AML-193 (cell line): ENCODE measurements at regions not wholly inside any gene's neighbourhood (a gene's known extent, or its start where the extent isn't known, plus 50 kb on each side); places are given as distances from the start of the nearest gene placed in this dataset.

Experiments used
- DNase-seq, 2 experiments: peaks; one replicate each; lab custom pipeline; 2025; lab: John Stamatoyannopoulos, UW

GRCh38 chr13:58048670-58049069, 417.1 kb downstream of the PCDH17 start:
- DNase-seq = no peak

GRCh38 chr13:58051396-58051795, 419.9 kb downstream of the PCDH17 start:
- no peak for DNase-seq

DNA sequence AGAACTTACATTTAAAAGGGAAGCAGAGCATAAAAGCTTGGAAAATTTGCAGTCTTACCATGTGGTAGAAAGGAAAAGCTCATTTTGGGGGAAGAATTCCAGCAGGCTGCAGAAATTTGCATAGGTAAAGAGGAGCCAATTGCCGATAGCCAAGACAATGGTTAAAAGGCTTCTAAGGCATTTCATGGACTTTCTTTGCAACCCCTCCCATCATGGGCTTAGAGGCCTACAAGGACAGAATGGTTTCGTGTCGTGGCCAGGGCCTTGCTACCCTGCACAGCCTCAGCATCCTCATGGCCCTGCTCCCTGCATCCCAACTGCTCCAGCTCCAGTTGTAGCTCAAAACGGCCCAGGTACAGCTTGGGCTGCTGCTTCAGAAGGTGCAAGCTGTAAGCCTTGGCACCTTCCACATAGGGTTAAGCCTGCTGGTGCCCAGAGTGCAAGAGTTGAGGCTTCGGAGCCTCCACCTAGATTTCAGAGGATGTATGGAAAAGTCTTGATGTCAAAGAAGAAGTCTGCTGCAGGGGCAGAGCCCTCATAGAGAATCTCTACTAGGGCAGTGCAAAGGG, 420.3 kb downstream of the PCDH17 start:
- DNase-seq = no peak

DNA sequence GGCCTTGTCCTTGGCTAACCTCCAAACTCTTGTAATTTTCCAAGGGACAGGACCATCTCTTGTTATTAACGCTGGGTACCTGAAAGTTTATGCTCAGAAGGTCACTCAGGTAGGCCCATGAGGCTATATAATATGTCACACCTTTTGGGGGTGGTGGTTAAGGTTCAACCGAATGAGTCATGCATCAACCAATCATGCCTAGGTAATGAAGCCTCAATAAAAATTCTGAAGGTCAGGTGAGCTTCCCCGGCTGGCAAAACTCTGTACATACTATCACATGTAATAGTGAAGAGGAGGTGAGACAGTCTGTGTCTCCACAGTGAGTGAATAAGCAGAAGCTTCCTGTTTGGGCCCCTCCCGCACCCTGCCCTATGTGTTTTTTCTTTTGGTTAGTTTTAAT, 424.9 kb downstream of the PCDH17 start:
- no peak for DNase-seq

- no peak for DNase-seq
Observed at GRCh38 chr13:58059624-58060023, 428.1 kb downstream of the PCDH17 start.

DNA sequence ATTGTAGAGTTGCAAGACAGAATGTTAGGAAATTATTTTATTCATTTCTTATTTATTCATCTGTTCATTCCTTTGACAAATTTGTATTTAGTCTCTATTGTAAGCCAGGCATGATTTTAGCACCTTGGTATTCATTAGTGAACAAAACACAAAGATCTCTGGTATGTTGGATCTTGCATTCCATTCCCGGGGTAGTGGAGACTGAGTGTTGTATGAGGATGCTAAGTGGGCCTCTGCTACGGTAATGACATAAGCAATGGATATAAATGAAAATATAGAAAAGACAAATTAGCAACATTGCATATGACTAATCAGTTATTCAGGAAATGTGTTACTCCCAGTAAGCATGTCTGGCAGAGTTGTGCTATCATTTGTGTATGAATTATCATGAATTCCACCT, 449.3 kb downstream of the PCDH17 start:
- DNase-seq = no peak

DNA sequence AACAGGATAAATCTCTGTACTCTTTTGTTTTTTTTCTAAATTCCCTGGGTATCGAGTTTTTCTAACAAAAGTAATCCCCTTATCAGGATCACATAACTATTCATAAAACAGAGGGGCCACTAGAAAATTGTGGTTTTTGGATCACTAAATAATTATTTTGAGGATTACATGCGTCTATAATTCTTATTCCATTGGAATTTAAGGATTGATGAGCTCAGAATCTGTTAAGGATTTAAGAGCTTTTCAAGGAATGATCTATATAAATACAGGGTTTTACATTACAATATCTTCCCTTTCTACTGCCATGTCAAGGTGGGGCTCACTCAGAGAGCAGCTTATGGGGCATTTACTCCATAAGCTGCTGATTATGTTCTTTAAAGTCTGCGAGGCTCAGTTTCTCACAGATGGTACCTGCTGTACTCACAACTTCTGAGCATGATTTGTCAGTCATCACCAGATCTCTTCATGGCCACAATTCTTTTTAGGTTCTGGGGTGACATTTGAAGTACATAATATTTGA, 449.8 kb downstream of the PCDH17 start:
- DNase-seq = no peak

DNA sequence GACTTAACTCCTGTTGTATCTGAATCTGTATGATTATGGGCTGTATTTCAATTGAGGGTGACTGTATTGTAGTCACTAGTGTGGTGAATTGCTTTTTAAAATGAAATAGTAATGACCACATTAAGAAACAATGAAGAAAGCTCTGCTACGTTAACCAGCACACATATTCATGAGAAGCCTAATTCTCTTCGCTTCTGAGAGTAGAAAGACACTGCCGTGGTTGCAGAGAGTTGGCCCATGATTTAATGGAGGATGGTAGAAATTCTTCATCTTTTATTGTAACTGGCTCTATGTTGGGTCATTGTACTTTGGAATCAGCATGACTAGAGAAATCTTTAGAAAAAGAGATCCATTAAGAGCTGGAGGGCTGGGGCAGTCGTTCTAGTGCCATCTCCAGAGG, 451.5 kb downstream of the PCDH17 start:
- no peak for DNase-seq

DNA sequence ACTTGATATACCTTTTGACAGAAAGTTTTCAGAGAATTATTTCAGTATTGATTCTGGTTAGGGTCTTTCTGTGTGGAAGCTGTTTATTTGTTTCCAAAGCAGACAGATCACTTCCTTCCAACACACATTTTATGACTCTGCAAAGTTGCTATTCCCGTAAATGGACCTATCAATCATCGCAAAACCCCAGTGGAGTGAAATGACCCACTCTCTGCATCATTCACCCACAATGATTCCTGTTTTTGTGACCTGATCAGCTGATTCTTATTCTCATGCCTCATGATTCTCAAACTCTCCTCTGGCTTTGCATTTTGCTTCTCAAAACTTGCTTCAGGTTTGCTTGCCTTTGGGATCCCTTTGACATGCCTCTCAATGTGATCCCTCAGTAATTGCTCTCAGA, 453.7 kb downstream of the PCDH17 start:
- no peak for DNase-seq

- no peak for DNase-seq
Observed at GRCh38 chr13:58085819-58086218, 454.3 kb downstream of the PCDH17 start.

DNA sequence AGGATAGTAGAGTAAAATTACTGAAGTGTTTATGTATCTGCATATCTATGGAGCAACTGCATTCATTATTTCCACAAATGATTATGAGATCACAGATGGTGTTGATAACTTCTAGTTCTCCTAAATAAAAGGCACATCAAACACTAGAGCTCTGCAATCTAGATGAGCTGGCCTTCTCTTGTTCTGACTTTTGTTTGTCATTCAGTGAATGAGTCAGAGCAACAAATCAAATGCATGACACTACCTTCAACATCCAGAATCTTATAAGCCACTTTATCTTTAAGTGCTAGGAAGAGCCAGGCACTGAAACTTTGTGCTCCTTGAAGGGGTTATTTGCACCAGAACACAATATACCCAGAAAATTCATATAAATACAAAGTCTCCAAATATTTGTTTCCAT, 456.0 kb downstream of the PCDH17 start:
- no peak for DNase-seq

GRCh38 chr13:58093394-58093793, 461.9 kb downstream of the PCDH17 start:
- DNase-seq = no peak

GRCh38 chr13:58097831-58098230, 466.3 kb downstream of the PCDH17 start:
- DNase-seq = no peak

DNA sequence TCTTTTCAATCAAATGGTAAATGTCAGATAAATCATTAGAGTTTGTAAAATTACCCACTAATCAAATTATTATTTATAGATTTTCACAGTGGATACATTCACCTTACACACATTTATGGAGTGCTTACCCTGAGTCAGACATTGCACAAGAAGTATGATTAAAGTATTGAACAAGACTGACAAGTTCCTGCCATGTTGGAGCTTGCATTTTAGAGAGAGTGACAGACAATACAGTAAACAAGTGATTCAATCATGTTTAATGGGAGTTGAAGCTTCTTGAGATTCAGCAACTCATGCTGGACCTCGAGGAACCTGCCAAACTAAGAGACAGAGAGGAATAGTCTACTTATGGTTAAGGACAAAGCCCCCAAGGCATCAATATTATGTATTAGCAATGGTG, 487.8 kb downstream of the PCDH17 start:
- DNase-seq = no peak

DNA sequence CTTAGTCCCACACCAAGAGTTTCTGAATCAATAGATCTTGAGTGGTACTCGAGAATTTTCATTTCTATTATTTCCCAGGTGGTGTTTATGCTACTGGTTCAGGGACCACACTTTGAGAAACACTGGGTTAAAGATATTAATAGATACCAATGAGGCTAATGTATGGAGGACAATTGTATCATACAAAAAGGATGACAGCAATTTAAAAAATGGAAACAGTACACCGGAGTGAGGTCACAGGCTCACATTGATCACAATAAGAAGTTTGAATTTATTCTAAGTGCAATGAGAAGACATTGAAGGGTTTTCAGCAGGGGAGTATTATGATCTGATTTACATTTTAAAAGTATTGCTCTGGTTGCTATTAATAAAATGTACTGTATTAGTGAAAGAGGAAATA, 488.3 kb downstream of the PCDH17 start:
- DNase-seq = no peak

DNA sequence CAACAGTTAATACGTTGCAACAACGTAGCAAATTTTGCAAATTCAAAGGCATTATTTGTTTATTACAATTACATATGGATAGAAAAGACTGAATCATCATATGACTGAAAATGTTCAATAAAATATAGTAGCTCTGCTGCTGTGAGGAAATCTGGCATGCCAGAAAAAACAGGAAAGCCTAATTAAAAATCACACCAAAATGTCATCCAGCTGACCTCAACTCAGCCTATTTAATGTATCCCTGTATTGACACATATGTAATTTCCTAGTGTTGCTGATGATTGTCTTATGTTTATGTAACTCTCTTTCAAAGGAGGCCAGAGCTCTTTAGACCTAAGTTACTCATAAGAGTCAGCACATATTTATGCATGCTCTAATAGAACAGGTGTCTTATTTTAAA, 495.0 kb downstream of the PCDH17 start:
- no peak for DNase-seq

GRCh38 chr13:58134012-58134411, 502.5 kb downstream of the PCDH17 start:
- DNase-seq = no peak

DNA sequence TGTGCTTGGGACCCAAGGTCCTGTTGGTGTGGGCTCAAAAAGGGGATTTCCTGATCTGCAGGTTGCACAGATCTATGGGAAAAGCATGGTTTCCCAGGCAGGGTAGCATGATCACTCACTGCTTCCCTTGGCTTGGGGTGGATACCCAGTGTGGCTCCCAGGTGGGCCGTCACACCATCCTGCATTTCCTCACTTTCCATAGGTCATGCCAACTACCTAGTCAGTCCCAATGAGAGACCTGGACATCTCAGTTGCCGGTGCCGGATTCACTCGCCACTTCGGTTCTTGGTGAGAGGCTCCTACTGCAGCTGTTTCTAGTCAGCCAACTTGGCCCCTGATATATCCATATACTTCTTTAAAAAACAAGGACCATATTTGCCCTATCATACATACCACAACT, 503.0 kb downstream of the PCDH17 start:
- DNase-seq = no peak

DNA sequence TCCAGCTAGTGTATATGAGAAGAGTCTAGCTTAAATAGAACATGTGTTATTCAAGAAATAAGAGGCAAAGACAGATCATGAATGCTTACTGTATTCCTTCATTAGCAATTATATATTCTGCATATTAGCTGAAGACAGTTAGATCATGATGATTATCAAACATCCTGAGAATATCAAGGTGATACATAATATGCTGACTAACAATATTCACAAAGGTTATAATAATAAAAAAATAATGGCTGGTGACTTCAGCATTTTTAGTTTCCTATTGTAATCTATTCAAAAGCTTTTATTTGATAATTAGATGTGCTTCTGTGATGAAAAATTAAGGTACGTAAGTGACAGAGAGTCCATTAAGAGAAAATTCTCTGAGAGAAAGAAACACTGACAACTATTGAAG, 511.4 kb downstream of the PCDH17 start:
- DNase-seq = no peak

- no peak for DNase-seq
Observed at GRCh38 chr13:58144616-58145015, 513.1 kb downstream of the PCDH17 start.

- DNase-seq = no peak
Observed at GRCh38 chr13:58151452-58151851, 519.9 kb downstream of the PCDH17 start.

DNA sequence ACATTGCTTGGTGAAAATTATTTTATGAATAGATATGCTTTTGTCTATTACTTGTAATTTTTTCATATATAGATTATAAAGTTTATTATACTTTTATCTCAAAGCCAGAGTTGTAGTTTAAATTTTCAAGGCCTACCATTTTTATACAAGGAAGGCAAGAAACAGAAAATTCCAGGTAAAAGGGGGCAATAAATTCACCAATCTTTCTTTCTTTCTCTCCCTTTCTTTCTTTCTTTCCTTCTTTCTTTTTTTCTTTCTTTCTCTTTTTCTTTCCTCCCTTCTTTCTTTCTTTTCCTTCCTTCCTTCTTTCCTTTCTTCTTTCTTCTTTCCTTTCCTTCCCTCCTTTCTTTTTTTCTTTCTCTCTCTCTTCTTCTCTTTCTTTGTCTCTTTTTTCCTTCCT, 529.4 kb downstream of the PCDH17 start:
- no peak for DNase-seq

DNA sequence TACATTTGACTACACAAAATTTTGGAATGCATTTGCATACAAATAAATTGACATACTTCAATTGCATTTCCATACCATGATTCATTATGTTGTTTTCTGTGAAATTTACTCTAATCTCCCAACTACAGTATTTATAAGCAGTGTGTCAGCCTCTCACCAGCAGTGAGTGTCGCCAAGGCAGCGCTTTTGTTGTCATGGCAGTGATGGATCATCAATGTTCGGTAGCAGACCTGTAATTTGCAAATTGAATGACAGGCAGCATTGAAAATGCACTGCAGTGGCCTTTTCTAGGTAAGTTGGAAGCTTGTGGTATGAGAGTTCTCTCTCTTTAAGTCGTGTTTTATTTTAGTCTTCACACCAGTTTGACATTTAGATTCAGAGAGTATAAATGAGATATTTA, 534.1 kb downstream of the PCDH17 start:
- no peak for DNase-seq

- DNase-seq = no peak
Observed at GRCh38 chr13:58181111-58181510, 549.6 kb downstream of the PCDH17 start.

GRCh38 chr13:58187881-58188280, 556.3 kb downstream of the PCDH17 start:
- no peak for DNase-seq
